HG03457 (cell line): ENCODE measurements at regions not wholly inside any gene's neighbourhood (a gene's known extent, or its start where the extent isn't known, plus 50 kb on each side); places are given as distances from the start of the nearest gene placed in this dataset.
"Not testable (repeated sequence)": the region's sequence is repeated elsewhere in the genome, so short reads cannot be mapped to it uniquely, and the experiment has no call there.

Experiments
- ATAC-seq: cut with Tn5 transposase; IDR thresholded peaks from one replicate; pipeline ENCODE4 v1.9.1; 2021; ENCODE audit warnings: moderate number of reproducible peaks; ENCODE audit not compliant: unreplicated experiment

GRCh38 chr12:75766263-75767160 is 255.1 kb upstream of the KRR1 start:
- ATAC-seq, result no peak

DNA sequence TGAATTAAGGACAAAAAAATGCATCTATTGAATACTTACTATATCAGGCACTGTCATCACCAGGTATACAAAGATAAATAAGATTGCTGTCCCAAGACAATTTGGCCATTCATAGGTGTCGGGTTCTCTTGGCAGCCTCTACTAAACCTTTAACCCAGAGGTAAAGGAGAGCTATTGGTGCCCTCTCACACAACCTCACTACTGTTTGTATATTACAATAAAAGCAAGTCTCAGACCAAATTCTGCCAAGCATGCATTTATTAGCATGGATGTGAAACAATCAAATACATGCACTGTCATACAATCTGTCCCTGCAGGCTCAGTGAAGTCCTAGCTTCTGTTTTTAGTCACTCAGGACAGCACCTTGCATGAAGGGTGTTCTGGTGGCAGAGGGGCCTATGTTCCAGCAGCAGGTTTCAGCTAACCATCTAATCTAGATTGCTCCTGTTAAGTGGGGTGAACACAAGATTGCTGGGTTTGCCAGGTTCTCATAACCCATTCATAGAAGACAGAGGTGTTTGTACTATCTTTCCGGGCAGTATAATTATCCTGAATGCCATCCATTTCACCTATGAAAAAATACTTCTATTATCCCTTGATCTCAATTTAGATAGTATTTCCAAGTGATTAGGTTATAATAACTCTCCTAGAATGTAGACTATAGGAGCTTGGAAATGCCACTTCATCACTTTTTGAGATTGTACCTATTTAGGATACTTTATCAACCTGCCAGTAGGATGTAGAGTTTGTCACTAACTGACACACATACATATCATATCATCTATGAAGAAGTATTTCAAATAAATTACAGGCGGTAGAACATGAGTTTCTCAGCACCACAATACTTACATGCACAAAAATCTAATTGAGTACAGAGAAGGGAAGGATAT is 254.0 kb upstream of the KRR1 start:
- ATAC-seq, result no peak

GRCh38 chr12:75764091-75764841 is 252.9 kb upstream of the KRR1 start:
- no peak for ATAC-seq

- no peak for ATAC-seq
These were observed 249.3 kb upstream of the KRR1 start for GRCh38 chr12:75760573-75761294.

DNA sequence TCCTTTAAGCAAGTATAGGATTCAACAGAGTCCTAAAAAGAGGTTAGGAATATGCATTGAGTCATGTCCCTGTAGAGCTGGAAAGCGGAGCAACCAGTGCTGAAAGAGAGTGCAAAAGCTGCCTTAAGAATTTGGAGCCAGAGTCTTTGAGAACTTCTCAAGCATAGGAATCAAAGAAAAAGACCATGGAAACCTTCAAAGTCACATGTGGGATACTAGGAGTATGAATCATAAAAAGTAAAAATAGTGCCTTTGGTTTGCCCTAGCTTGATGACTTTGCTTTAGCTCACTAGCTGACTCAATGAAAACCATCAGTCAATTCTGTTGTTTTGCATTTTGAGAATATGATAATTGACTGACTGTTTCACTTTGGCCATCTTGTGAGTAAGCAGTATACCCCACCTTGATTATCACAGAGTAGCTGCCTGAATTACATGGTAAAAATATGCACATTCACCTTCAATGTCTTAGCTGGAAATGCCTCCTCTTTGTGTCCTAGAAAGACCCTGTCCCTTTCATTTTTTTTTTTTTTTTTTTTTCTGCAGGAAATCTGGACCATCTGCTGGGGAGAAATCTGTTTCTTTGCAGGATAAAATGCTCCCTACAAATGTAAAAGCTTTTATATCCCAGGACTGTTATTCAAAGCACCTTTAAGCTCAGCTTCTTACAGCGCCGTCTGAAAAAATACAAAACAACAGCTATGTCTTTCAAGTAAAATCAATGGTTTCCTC is 248.6 kb upstream of the KRR1 start:
- ATAC-seq, result no peak

DNA sequence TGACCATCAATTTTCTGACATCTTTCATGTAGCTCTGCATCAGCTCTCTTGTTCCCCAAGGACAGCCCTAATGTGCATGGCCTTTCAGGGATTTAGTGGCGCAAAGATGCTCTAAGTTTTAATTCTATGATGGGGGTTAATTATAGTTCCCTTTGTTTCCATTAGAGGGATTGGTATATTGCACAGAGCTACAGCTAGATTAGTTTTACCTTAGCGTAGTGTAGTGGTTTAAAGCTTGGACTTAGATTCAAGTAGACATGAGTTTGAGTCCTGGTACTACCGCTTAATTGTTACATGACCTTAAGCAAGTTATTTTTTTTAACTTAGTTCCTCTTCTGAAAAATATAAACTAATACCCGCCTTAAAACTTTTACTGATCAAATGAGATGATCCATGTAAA is 247.8 kb upstream of the KRR1 start:
- no peak for ATAC-seq

DNA sequence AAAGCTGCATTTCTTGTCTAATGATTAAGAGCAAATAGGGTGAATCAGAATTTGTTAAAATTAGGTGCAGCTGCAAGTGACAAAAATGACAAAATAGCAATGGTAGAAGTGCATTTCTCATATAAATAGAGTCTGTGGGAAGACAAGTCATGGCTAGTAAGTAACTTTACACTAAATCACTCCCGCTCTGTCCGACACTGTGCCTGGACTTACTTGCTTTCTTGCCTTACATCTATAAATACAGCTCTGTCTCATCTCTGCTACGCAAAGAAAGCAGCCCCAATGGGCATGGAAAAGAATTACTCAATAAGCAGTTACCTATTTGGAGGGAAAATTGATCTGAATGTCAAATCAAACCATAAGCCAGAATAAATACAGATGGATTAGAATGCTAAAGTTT is 245.4 kb upstream of the KRR1 start:
- ATAC-seq, result no peak

GRCh38 chr12:75756111-75756510 is 244.7 kb upstream of the KRR1 start:
- no peak for ATAC-seq

DNA sequence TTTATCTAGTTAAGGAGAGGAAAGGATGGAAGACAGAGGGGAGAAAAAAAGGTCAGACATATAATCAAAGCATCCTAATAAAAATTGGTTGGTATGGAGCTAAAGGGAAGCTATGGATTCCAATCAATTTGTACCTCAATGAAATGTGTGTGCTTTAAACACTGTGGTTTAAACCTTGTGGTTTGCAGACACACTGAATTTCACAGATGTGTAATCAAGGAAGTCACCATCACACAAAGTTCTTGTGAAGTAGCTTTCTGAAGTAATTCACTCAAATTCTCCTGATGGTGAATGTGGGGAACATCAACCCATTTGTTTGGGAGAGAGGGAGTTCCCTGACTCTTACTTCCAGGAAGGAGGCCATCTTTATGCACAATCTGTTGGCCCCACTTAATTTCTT is 243.3 kb upstream of the KRR1 start:
- no peak for ATAC-seq

DNA sequence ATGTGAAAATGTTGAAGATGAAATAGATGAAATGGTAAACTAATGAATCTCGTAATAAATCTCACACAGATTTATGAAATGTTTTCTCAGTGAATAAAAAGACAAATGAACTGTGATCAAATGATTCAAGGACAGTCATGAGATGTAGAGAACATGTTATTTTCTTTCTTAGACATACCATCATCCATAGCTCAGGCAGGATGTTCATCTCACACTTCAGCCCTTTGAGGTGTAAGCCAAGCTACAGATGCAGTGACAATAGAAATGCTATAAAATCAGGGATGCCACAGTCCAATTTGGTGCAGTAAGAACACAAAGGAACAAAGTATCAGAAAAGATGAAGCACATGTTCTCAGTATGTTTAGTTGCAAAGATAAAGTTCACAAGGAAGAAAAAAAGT is 242.7 kb upstream of the KRR1 start:
- ATAC-seq, result no peak

DNA sequence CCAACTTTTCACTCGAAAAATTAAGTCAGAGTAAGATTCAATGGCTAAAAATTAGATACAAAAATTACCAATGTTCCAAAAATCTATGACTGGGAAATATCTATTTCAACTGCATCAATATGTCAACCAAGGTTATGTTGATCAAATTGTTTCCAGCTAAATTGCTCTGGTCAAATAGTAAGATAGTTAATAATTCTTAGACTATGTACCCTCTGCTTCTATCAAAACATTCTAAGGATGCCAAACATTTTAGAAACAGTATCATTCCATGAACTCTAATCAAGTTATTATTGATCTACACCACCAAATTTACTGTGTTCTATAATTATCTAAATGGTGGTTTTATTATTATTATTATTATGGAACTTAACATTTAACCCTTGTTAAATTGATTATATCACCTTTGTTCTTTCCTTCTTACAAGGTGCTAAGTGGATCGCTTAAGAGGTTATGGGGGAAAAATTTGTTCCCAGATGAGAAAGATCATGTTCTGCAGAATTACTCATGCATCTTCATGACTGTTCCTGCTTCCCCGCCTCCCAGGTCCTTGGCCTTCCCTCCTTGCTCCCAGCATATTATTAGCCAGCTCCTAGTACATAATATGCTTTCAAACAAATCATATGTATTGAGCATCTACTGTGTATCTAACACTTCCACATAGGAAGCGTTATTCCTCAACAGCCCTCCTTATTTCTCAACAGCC is 240.5 kb upstream of the KRR1 start:
- no peak for ATAC-seq

DNA sequence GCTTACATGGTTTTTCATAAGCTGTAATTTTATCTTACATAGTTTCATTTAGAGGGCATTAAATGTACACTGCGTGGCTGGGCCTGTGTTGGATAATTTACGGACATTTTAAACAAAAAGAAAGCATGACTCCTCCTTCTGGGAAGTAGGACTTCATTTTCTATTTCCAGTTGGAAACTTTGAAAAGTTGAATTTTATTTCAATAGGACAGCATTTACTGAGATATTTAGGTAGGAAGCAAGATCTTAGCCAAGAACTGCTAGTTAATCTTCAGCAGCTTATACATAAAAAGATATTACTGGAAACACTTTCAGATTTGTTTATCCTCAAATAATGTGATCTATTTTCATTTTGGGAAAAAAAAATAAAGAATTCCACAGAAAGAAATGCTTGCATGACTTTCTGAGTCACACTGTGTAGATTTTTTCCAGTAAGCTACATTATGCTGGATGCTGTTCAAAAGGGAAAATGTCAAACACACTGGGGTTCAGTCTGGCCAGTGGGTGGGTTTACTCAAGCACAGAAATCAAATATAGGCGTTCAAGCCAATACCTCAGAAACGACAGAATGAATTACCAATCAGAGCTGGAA is 239.4 kb upstream of the KRR1 start:
- no peak for ATAC-seq

DNA sequence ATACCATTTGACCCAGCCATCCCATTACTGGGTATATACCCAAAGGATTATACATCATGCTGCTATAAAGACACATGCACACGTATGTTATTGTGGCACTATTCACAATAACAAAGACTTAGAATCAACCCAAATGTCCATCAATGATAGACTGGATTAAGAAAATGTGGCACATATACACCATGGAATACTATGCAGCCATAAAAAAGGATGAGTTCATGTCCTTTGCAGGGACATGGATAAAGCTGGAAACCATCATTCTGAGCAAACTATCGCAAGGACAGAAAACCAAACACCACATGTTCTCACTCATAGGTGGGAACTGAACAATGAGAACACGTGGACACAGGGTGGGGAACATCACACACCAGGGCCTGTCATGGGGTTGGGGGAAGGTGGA is 237.6 kb upstream of the KRR1 start:
- not testable (repeated sequence) for ATAC-seq

- no peak for ATAC-seq
These were observed 236.7 kb upstream of the KRR1 start for GRCh38 chr12:75748136-75748535.

DNA sequence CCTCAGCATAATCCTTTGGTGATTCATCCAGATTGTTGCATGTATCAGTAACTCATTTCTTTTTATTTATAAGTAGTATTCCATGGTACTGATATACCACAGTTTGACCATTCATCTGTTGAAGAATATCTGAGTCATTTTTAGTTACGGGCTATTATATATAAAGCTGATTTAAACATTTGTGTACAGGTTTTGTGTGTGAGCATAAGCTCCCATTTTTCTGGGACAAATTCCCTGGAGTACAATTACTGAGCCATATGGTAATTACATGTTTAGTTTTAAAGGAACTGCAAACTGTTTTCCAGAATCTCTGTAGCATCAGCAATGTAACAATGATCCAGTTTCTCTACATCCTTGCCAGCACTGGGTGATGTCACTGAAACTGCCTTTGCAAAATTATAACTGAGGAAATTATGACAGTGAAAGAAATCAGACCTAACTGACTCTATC is 236.2 kb upstream of the KRR1 start:
- no peak for ATAC-seq

DNA sequence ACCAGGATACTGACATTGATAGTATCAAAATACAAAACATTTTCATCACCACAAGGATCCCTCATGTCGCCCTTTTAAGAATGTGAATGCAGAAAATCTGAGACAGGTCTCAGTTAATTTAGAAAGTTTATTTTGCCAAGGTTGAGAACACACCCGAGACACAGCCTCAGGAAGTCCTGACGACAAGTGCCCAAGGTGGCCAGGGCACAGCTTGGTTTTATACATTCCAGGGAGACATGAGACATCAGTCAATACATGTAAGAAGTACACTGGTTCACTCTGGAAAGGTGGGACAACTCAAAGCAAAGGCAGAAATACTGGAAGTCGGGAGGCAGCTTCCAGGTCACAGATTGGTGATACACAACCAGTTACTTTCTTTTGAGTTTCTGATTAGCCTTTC is 235.2 kb upstream of the KRR1 start:
- no peak for ATAC-seq

- no peak for ATAC-seq
These were observed 233.3 kb upstream of the KRR1 start for GRCh38 chr12:75744607-75745256.

DNA sequence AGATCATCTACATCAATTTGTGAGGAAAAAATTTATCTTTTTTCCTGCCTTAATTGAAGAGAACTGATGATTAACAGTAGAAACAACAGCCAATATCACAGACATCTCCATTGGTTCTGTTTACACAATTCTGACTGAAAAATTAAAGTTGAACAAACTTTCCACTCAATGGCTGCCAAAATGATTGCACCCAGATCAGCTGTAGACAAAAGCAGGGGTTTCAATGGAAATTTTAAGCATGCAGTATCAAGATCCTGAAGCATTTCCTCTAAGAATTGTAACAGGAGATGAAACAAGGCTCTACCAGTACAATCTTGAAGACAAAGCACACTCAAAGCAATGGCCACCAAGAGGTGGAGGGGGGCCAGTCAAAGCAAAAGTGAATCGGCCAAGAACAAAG is 231.6 kb upstream of the KRR1 start:
- ATAC-seq, result no peak
